ENCODE measurements at regions not wholly inside any gene's neighbourhood (a gene's known extent, or its start where the extent isn't known, plus 50 kb on each side); places are given as distances from the start of the nearest gene placed in this dataset.

DNA sequence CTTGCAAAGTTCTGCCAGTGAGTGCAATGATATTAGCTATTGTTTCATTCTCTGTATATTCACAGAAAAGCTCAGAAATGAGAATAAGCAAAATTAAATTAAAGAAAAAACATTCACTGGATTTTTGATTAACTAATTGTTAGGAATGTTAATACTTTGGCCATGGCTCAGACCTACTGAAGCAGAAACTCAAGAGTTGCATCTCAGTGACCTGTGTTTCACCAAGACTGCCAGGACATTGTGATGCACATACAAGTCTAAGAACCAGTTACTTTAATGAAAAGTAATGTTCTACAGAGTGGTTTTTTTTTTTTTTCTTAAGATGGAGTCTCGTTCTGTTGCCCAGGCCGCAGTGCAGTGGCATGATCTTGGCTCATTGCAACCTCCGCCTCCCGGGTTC is 464.9 kb upstream of the NMUR2 start:
- no peak for DNase-seq (ENCODE audit: low spot score)

- no peak for DNase-seq (ENCODE audit: low spot score)
Measured at GRCh38 chr5:152882621-152883020, 477.5 kb upstream of the NMUR2 start.

- DNase-seq (ENCODE audit: low spot score), result no peak
Measured at GRCh38 chr5:152883066-152883775, 478.1 kb upstream of the NMUR2 start.

- DNase-seq (ENCODE audit: low spot score), result no peak
Measured at GRCh38 chr5:152884006-152884405, 478.9 kb upstream of the NMUR2 start.

GRCh38 chr5:152900332-152900731 is 495.3 kb upstream of the NMUR2 start:
- no peak for DNase-seq (ENCODE audit: low spot score)

DNA sequence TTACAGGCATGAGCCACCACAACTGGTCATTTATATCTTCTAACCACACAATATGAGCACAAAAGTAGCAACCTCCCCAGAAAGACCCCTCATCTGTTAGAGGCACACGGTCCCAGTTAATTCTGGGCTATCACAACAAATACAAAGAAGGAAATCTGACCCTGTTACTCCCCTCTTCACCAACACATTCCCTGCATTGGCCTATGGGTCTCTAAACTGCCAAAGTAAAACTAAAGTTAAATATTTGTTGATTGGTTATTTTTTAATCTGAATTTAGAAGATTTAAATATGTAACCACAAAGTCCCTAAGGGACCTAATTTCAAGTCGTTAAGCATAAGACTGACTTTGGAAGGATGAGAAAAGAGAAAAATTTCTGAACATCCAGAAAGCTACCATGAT is 496.7 kb upstream of the NMUR2 start:
- no peak for DNase-seq (ENCODE audit: low spot score)

GRCh38 chr5:152905286-152905685 is 500.2 kb upstream of the NMUR2 start:
- no peak for DNase-seq (ENCODE audit: low spot score)

DNA sequence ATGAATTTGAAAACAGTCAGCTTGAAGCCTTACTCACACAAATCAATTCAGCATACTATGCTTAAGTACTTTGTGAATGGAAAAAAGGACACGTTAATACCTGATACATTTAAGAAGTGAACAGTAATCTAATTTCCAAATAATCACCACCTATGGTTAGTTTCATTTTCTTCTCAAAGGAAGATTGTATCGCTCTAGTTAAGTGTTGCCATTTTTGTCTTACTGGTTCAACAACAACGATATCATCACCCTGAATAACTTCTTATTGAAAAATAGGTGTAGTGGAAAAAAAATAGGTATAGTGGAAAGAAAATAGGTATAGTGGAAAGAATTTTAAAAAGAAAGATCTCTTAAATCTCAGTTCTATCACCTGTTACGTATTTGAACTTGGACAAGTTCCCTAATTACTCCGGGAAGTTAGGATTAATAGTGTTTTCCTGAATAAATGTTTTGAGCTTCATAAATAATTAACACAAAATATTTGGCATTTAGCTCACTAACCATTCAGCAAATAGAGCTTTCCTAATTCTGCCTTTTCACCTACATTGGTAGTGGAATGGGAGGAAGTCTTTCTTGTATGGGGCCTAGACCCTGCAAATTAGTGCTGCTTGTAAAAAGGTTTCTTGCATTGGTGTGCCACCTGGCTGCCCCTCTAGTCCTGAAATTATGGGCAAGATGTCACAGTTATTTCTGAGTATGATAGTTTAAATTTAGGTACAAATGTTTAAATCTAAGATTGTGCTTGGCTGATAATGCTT is 502.6 kb upstream of the NMUR2 start:
- no peak for DNase-seq (ENCODE audit: low spot score)

DNA sequence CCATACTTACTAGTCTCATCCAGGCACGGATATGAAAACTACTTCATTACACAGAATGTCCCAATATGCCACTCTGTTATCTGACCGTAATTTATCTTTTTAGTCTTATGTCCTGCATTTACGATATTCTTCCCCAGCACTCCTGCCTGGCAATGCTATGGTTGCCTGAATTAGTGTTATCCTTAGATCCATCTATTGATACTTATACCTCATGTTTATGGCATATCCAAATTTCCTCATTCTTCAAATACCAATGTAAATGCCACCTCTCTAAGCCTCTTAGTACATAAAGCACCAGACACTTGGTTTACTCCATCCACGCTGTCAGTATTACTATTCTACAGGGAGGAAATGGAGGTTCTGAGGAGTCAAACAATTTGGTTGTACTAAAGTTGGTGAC is 507.8 kb upstream of the NMUR2 start:
- no peak for DNase-seq (ENCODE audit: low spot score)

DNA sequence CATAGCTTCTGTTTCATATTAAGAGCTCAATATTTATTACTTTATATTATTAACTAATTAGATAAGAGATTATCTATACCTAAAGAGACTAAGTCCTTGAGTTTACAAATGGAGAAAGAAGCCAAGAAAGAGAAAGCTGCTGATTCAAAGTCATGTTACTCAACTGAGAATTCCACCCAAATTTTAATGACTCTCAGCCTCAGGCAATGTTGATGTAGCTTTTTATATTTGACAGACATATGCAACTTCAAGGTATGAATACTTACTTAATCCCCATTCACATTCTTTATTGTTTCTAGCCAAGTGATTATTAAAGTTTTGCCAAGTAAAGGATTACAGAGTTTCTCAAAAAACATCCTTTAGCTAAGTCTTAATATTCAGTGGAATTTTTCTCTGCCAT is 527.5 kb upstream of the NMUR2 start:
- no peak for DNase-seq (ENCODE audit: low spot score)

GRCh38 chr5:152933056-152933455 is 528.0 kb upstream of the NMUR2 start:
- no peak for DNase-seq (ENCODE audit: low spot score)

- DNase-seq (ENCODE audit: low spot score), result no peak
Measured at GRCh38 chr5:152938630-152939029, 533.6 kb upstream of the NMUR2 start.

- no peak for DNase-seq (ENCODE audit: low spot score)
Measured at GRCh38 chr5:152942633-152943336, 537.7 kb upstream of the NMUR2 start.

- DNase-seq (ENCODE audit: low spot score), result no peak
Measured at GRCh38 chr5:152953788-152954483, 536.5 kb upstream of the GRIA1 start.

GRCh38 chr5:152956943-152957613 is 533.4 kb upstream of the GRIA1 start:
- no peak for DNase-seq (ENCODE audit: low spot score)

DNA sequence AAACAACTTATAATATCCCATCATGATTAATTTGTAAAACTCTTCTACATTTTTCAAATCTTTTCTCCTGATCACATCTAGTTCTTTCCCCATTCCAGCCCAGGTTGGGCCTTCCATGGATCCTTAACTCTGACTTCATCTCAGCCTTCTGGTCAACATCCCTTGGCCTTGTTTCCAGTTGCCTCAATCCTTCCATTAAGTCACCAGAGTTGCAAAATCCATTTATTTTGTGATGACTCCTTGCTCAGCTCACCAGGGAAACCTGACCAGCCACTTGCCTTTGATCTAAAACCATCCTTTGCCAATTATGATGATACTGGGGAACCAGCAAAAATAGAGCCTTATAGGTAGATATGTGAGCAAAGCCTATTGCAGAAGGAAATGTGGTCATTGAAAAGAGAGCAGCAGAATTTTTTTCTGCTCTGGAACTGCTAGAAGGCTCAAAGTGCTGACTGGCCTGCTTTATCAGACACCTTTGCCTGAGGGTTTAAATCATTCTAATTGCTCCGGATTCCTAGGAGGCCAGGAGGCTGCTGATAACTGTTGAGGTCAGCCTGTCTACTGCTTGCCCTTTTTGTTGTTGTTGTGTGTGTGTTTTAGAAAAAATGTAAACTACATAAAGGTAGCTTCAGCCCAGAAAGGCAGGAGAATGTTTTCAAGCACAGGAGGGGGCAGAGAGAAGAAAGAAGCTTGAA is 512.2 kb upstream of the GRIA1 start:
- DNase-seq (ENCODE audit: low spot score), result no peak

GRCh38 chr5:152987131-152987530 is 503.3 kb upstream of the GRIA1 start:
- DNase-seq (ENCODE audit: low spot score), result no peak

GRCh38 chr5:152990217-152990616 is 500.3 kb upstream of the GRIA1 start:
- no peak for DNase-seq (ENCODE audit: low spot score)

DNA sequence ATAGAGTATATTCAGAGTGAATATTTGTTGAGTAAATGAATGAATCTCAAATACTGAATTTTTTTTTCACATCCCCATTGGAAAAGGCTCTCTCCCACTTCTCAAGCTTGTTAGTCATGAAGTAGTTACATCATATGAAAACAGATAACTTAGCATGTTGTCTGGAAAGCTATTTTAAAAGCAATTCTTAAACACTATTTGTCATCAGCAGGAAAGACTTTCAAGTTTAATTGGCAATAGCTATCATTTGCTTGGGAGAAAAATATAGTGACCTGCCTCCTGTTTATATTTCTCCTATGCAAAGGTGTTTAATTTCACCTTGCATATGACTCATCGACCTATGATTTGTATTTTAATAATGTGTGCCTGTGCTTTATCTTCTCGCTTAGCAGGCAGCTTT is 499.8 kb upstream of the GRIA1 start:
- no peak for DNase-seq (ENCODE audit: low spot score)

GRCh38 chr5:152994033-152994680 is 496.3 kb upstream of the GRIA1 start:
- DNase-seq (ENCODE audit: low spot score), result no peak

GRCh38 chr5:152995214-152995725 is 495.2 kb upstream of the GRIA1 start:
- DNase-seq (ENCODE audit: low spot score), result no peak

All from CD4-positive, alpha-beta T cell treated with Interleukin-15 for 4 hours (primary cell).